ENCODE measurements at regions not wholly inside any gene's neighbourhood (a gene's known extent, or its start where the extent isn't known, plus 50 kb on each side); places are given as distances from the start of the nearest gene placed in this dataset.

GRCh38 chr17:71176928-71177443 is 943.8 kb upstream of the SOX9 start (continued):
- TF ChIP-seq SIX5 (IDR thresholded peaks at IDR 0.05; ENCODE audit: low read depth, low read length): no peak
